NCI-H146 treated with DMSO at 0.1 percent for 48 hours (cell line): ENCODE measurements at regions not wholly inside any gene's neighbourhood (a gene's known extent, or its start where the extent isn't known, plus 50 kb on each side); places are given as distances from the start of the nearest gene placed in this dataset.

Experiments used
- DNase-seq: peaks from one replicate; lab custom pipeline; 2025; ENCODE audit not compliant: unreplicated experiment; lab: John Stamatoyannopoulos, UW

GRCh38 chr2:81903534-81903933 lies 1599.0 kb upstream of the LRRTM1 start:
- no peak for DNase-seq

- DNase-seq, result no peak
Measured at GRCh38 chr2:81901017-81901416, 1596.5 kb upstream of the LRRTM1 start.

DNA sequence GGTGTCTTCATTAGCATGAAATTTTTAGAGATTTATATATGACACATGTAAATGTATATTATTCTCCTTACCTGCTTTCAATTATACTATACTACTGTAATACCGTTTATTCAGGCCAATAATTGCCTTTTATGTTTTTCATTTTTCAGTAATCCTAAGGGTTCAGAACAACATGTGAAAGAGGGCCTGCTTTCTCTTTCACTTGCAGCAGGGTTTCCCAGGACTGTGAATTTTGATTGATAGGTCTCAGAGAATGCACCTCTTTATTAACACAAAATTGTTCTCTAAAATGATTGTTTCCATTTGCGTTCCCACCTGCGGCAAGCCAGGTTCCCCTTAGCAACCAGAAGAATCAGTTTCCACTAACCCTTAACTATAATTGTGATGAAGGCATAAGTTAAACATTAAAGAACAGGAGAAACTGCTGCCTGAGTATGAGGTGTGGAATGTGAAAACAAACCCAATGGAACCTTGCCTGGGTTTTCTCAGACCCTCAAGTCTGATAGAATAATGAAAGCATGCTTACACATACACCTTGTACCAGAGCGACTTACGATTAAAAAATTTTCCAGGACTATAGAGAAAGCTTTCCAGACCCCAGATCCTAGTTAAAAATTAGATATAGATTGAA lies 1591.2 kb upstream of the LRRTM1 start:
- DNase-seq, result no peak

GRCh38 chr2:81894451-81894990 lies 1590.0 kb upstream of the LRRTM1 start:
- DNase-seq, result no peak

DNA sequence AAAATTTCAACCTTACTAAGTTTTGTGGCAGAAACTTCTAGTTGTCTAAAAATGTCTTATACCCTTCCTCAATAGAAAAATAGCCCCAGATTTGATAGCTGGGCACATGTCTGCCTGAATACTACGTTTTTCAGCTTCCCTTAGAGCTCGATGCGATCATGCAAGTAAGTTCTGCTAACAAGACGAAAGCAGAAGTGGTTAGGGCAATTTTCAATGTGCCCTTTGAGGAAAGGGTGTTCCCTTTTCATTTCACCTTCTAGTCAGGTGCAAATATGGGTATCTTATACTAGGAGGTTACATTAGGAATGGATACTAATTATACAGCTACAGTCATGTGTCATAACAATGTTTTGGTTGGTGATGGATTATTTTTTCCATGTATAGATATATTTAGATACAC lies 1572.1 kb upstream of the LRRTM1 start:
- DNase-seq, result no peak

- DNase-seq, result no peak
Measured at GRCh38 chr2:81872006-81872405, 1567.5 kb upstream of the LRRTM1 start.

- DNase-seq, result no peak
Measured at GRCh38 chr2:81870119-81870518, 1565.6 kb upstream of the LRRTM1 start.

GRCh38 chr2:81858998-81859397 lies 1554.4 kb upstream of the LRRTM1 start:
- DNase-seq, result no peak

- no peak for DNase-seq
Measured at GRCh38 chr2:81853341-81853740, 1548.8 kb upstream of the LRRTM1 start.

DNA sequence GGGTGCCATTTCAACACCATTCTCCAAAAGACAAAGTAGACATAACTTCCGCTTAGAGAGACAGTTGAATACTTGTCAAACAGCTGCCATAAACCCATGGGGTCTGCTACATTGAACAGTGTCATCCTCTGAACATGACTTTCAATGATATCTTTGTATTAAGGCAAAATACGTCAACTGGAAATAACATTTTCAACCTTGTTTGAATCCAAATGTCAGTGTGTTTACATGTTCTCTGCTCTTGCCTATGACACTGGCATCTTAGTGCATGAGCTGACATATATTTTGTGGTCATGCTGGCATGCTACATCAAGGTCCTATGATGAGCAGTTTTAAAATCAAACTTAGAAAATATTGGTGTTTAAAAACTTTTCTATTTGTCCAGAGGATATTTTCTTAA lies 1548.1 kb upstream of the LRRTM1 start:
- DNase-seq, result no peak

GRCh38 chr2:81839780-81840179 lies 1535.2 kb upstream of the LRRTM1 start:
- DNase-seq, result no peak

- no peak for DNase-seq
Measured at GRCh38 chr2:81835321-81836000, 1530.9 kb upstream of the LRRTM1 start.

- DNase-seq, result no peak
Measured at GRCh38 chr2:81786811-81787210, 1482.3 kb upstream of the LRRTM1 start.

DNA sequence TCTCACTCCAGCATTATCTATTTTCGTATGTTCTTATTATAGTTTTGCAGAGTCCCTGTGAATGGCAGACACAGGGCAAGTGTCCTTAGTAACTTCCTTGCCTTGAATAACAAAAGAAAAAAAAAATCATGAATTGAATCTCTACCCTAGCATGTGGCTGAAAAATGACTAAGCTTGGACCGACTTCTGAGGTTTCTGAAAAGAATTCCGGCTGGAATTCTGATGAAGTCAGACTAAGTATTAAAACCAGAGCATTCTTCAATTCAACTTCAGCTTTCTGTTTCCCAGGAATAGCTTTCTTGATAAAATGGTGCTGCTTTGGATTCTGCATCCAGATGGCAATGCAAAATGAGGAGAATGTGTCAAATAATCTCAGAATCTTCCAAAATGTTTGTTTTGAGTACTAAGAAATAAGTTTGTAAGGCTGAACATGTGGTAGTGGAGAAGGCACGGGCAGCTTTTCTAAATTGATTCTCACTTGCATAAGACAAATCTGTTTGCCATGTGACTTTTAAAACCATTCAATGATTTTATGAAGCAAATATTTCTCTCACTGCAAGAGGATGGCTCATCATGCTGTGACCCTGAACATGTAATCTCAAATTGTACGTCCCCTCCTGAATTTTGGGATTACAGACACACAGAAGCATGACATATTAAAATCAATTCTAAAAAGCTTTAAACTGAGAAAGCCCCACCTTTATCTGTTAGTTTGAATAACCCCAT lies 1462.8 kb upstream of the LRRTM1 start:
- DNase-seq, result no peak

DNA sequence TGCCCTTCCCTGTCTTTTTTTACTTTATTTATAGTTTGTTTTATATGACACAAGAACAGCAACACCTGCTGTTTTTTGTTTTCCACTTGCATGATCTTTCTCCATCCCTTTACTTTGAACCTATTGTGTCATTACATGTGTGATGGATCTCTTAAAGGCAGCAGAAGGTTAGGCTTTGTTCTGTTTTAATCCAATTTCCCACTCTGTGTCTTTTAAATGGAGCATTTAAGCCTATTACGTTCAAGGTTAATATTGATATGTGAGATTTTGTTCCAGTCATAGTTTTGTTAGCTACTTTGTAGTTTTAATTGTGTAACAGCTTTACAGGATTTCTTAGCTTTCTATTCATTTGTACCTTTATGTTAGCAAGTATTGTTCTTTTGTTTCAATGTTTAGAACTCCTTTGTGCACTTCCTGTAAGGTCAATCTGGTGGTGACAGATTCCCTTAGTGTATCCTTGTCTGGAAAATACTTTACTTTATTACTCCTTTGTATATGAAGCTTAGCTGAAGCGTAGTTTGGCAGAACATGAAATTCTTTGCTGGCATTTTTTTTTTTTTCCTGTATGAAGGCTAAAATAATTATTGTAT lies 1443.0 kb upstream of the LRRTM1 start:
- DNase-seq, result no peak

- no peak for DNase-seq
Measured at GRCh38 chr2:81739966-81740365, 1435.4 kb upstream of the LRRTM1 start.

GRCh38 chr2:81734981-81735380 lies 1430.4 kb upstream of the LRRTM1 start:
- DNase-seq, result no peak

- no peak for DNase-seq
Measured at GRCh38 chr2:81714817-81715216, 1410.3 kb upstream of the LRRTM1 start.

- DNase-seq, result no peak
Measured at GRCh38 chr2:81706856-81707255, 1402.3 kb upstream of the LRRTM1 start.

GRCh38 chr2:81703831-81704230 lies 1399.3 kb upstream of the LRRTM1 start:
- no peak for DNase-seq

GRCh38 chr2:81692566-81692965 lies 1388.0 kb upstream of the LRRTM1 start:
- DNase-seq, result no peak

DNA sequence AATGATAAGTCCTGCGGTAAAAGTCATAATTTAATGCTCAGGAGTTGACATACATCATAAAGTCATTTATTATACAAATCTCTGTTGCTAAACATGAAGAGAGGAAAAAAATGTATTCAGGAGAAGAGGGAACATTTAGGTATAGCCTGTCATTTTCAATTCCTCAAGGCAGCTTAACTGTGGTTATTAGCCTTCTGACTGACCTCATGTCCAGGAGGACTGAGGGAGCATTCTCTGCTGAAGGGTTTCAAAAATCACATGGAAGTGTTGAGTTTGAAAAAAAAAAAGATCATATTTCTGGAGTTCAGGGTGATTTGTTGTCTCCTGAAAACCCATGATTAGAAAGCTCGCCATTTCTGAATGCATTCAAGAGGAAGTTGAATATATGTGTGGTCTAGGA lies 1371.1 kb upstream of the LRRTM1 start:
- DNase-seq, result no peak
